Ovary (tissue), 7 donors: ENCODE measurements at regions not wholly inside any gene's neighbourhood (a gene's known extent, or its start where the extent isn't known, plus 50 kb on each side); places are given as distances from the start of the nearest gene placed in this dataset.

Experiments
- DNase-seq, 5 donors: peaks; one replicate each; pipeline ENCODE4 v3.0.0-alpha.2; 2019 to 2020
- H3K27ac ChIP-seq, 2 donors: fragments of 200-600 bp; one replicate each; pipeline versions ENCODE4 v1.5.1 to v1.8.0; 2019 to 2022
- H3K27me3 ChIP-seq: fragments of 200-600 bp; one replicate; pipeline ENCODE4 v1.8.0; 2022
- H3K36me3 ChIP-seq: fragments of 200-600 bp; sonication (generic); one replicate; pipeline ENCODE4 v1.5.1; 2019
- H3K4me1 ChIP-seq: one replicate; pipeline ENCODE4 v1.8.1; 2013; ENCODE audit warnings: mild to moderate bottlenecking, moderate library complexity; ENCODE audit not compliant: insufficient read depth
- H3K4me3 ChIP-seq: fragments of 200-600 bp; sonication (generic); one replicate; pipeline ENCODE4 v1.5.1; 2017
- H3K9me3 ChIP-seq, 2 donors: fragments of 200-600 bp in 1 of 2; sonication (generic) in 1 of 2; one replicate each; pipeline versions ENCODE4 v1.5.1 to v1.8.1; 2013 to 2019; ENCODE audit warnings: mild to moderate bottlenecking in 1 of 2, moderate library complexity in 1 of 2
- EP300 ChIP-seq: sonication (generic); formaldehyde crosslinking; IDR thresholded peaks from one replicate; pipeline ENCODE4 v1.6.1; 2017; ENCODE audit warnings: antibody characterized with exemption
- POLR2A ChIP-seq: fragments of 450-650 bp; IDR thresholded peaks from one replicate; pipeline ENCODE4 v1.6.1; 2017; ENCODE audit warnings: antibody characterized with exemption, mild to moderate bottlenecking, moderate library complexity
- WGBS, 3 donors: extraction: QIAGEN DNeasy Blood & Tissue Kit in 1 of 3; methylation state at CpG; one replicate each; pipeline versions ENCODE4 v1.1.5 to v1.1.7; 2013 to 2017; 5-methylcytosine and 5-hydroxymethylcytosine counted together
- intact Hi-C, 4 donors: fragments of 100-400 bp; cut with DNase I; formaldehyde crosslinking; loops; one replicate each; pipeline versions ENCODE4 v1.11.0 to v1.15.1; 2022 to 2023
- TF ChIP-seq, protein P1 (sequence below), 3 donors: fragments of 450-650 bp in 2 of 3; fragments of 200-600 bp in 1 of 3; IDR thresholded peaks; one replicate each; pipeline versions ENCODE4 v1.5.1 to v1.8.0; 2016 to 2022; ENCODE audit warnings: antibody characterized with exemption in 3 of 3, mild to moderate bottlenecking in 1 of 3
- donor health status: DM: no; HTN: no; CAD: no; lungs with moderate emphysema.
- donor health status: DM: no; HTN: no; CAD: no.
- donor health status: Bipolar disorder and iron deficiency.
- donor health status: DM: no; HTN: no; CAD: no.
- donor health status: DM: yes; HTN: yes; CAD: no.

GRCh38 chr4:54842226-54842625, 184.5 kb downstream of the KIT start:
- intact Hi-C loops: no loop called here
- WGBS, 3 donors: 31 to 59% (median 37%) methylated on average over 1 of the region's 1 CpG
- Histone ChIP-seq H3K36me3 (no peaks in the 10 kb centered on the region), H3K4me3 (no peak overlapping the region), H3K4me1 (no peaks in the 10 kb centered on the region), H3K9me3 (no peaks in the 10 kb centered on the region), H3K27me3 (no peaks in the 10 kb centered on the region), H3K27ac (no peak overlapping the region)
- no peak for DNase-seq
- TF ChIP-seq POLR2A (no peak), EP300 (no peak)
- TF ChIP-seq, protein P1, sequence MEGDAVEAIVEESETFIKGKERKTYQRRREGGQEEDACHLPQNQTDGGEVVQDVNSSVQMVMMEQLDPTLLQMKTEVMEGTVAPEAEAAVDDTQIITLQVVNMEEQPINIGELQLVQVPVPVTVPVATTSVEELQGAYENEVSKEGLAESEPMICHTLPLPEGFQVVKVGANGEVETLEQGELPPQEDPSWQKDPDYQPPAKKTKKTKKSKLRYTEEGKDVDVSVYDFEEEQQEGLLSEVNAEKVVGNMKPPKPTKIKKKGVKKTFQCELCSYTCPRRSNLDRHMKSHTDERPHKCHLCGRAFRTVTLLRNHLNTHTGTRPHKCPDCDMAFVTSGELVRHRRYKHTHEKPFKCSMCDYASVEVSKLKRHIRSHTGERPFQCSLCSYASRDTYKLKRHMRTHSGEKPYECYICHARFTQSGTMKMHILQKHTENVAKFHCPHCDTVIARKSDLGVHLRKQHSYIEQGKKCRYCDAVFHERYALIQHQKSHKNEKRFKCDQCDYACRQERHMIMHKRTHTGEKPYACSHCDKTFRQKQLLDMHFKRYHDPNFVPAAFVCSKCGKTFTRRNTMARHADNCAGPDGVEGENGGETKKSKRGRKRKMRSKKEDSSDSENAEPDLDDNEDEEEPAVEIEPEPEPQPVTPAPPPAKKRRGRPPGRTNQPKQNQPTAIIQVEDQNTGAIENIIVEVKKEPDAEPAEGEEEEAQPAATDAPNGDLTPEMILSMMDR (IDR thresholded peaks at IDR 0.05): no peak

DNA sequence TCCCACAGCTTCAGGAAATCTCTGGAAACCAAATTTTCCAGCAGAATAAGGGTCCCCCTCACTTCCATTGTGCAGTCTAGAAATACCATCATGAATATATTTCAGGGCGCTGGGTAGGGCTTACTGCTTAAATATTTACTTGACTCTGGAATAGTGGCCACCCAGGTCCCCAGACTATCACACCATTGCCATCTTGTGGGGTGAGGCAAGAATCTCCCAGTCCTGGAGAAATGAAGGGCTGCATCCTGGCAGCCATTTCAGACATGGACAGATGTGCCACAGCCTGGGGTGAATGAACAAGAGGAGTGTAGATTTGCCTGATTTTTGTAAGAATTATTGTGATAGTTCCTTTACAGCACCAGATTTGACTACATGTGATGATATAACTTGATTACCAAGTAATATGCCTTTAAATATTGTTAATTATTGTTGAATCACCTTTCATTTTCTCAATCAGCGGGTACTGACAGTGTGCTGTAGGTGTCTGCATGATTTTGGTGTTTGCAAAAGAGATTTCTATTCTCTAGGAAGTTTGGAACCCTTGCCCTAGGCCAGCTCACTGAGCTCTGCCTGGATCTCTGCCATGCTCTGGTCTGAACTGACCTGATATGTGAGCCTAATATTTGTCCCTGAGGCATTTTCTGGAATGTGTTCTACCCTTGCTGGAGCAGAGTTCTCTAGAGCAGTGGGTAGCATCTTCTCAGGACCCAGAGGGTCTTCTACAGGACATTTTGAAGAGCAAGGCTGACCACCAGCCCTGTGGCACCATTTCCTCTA, 183.4 kb downstream of the KIT start:
- Histone ChIP-seq H3K9me3 (no peaks in the 10 kb centered on the region), H3K4me3 (no peak overlapping the region), H3K36me3 (no peaks in the 10 kb centered on the region), H3K4me1 (no peaks in the 10 kb centered on the region), H3K27me3 (no peaks in the 10 kb centered on the region), H3K27ac (no peak overlapping the region)
- TF ChIP-seq POLR2A (no peak), EP300 (no peak)
- TF ChIP-seq, protein P1 (IDR thresholded peaks at IDR 0.05): no peak
- intact Hi-C loops: no loop called here
- 72 to 87% (median 82%) methylated on average over 2 of the region's 2 CpGs for WGBS, 3 donors
- DNase-seq: no peak

DNA sequence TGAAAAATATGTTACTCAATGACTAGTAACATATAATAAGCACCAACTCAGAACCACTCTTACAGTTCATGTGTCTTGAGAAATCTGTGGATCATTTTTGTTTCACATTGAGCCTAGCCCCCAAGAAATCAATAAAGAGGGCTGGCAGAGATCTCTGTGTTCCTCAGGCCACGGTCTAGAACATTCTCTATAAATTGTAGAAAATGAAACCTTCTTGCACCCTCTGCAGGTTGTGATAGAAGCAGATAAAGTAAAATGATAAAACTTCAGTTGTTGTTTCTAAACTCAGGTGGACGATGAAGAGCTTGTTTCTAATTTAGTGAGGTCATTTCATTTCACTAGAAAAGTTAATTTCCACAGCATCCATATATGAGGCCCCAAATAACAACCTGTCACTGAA, 182.7 kb downstream of the KIT start:
- DNase-seq: no peak

GRCh38 chr4:54838301-54838700, 180.5 kb downstream of the KIT start:
- no peak for DNase-seq
- intact Hi-C loops: no loop called here
- Histone ChIP-seq H3K27me3 (no peaks in the 10 kb centered on the region), H3K4me1 (no peaks in the 10 kb centered on the region), H3K36me3 (no peaks in the 10 kb centered on the region), H3K27ac (no peak overlapping the region), H3K9me3 (no peaks in the 10 kb centered on the region), H3K4me3 (no peak overlapping the region)
- WGBS, 3 donors: 96 to 97% (median 97%) methylated on average over 2 of the region's 2 CpGs
- TF ChIP-seq POLR2A (no peak), EP300 (no peak)
- TF ChIP-seq, protein P1 (IDR thresholded peaks at IDR 0.05): no peak

More for the DNA sequence above, 182.7 kb downstream of the KIT start:
- no peaks in the 10 kb centered on the region for H3K27me3 ChIP-seq
- intact Hi-C loops: no loop called here
- H3K4me3 ChIP-seq: no peak overlapping the region
- H3K36me3 ChIP-seq: no peaks in the 10 kb centered on the region
- TF ChIP-seq EP300: no peak
- TF ChIP-seq, protein P1 (IDR thresholded peaks at IDR 0.05): no peak
- TF ChIP-seq POLR2A: no peak
- WGBS, 3 donors: 73 to 78% (median 77%) methylated on average over 2 of the region's 2 CpGs
- H3K9me3 ChIP-seq: no peaks in the 10 kb centered on the region
- H3K4me1 ChIP-seq: no peaks in the 10 kb centered on the region
- H3K27ac ChIP-seq: no peak overlapping the region
